ENCODE measurements at regions not wholly inside any gene's neighbourhood (a gene's known extent, or its start where the extent isn't known, plus 50 kb on each side); places are given as distances from the start of the nearest gene placed in this dataset.

GRCh38 chr6:153852481-153852880 is 186.6 kb upstream of the OPRM1 start:
- WGBS (ENCODE audit: extremely low coverage, insufficient read length, low lambda C conversion rate), result no CpG with 5 or more reads among the region's 2 CpGs

More at GRCh38 chr6:153852481-153852880, 186.6 kb upstream of the OPRM1 start:
- H2BK5ac ChIP-seq (ENCODE audit: insufficient read length, low read length), result no peak overlapping the region
- no peak overlapping the region for H2BK120ac ChIP-seq (ENCODE audit: low read depth, low read length, poor library complexity, severe bottlenecking)
- no peak overlapping the region for H3K14ac ChIP-seq (ENCODE audit: insufficient read depth, low read length)
- no peaks in the 10 kb centered on the region for H3K23me2 ChIP-seq (ENCODE audit: insufficient read length, low read depth, low read length, poor library complexity, severe bottlenecking)
- H2AK5ac ChIP-seq (ENCODE audit: insufficient read length, low read length), result no peak overlapping the region
- no peaks in the 10 kb centered on the region for H3K9me3 ChIP-seq (ENCODE audit: control insufficient read depth, low read depth, low read length)
- no peak overlapping the region for H2BK20ac ChIP-seq (ENCODE audit: low read depth, low read length, poor library complexity, severe bottlenecking)
- no peak overlapping the region for H3K4me3 Mint-ChIP-seq
- no peak overlapping the region for H3K4me2 ChIP-seq (ENCODE audit: insufficient read depth, insufficient read length, low read length)
- no peaks in the 10 kb centered on the region for H3K79me2 ChIP-seq (ENCODE audit: insufficient read depth, low read length)
- H4K91ac ChIP-seq (ENCODE audit: insufficient read length, low read depth, low read length), result no peak overlapping the region
- H2BK12ac ChIP-seq (ENCODE audit: insufficient read length, low read depth, low read length), result no peak overlapping the region
- no peak overlapping the region for H4K5ac ChIP-seq (ENCODE audit: insufficient read length, low read depth, low read length)
- H3K9me3 Mint-ChIP-seq, result peaks cover 10 to 18% of the 10 kb centered on the region in 2 experiments
- no peaks in the 10 kb centered on the region for H3K79me1 ChIP-seq (ENCODE audit: insufficient read depth, low read depth, low read length, poor library complexity, severe bottlenecking)
- peaks cover 2 to 8% (median 3%) of the 10 kb centered on the region in 3 experiments; a peak in 4 of 7 replicates for H3K36me3 Mint-ChIP-seq (ENCODE audit: insufficient read depth in 1 of 3, low read depth in 3 of 3)
- no peak overlapping the region for H2BK15ac ChIP-seq (ENCODE audit: low read depth, low read length)
- no peak overlapping the region for H3K18ac ChIP-seq (ENCODE audit: insufficient read length, low read depth, low read length)
- no peak overlapping the region for H3K56ac ChIP-seq (ENCODE audit: insufficient read length, low read depth, low read length)
- no peak for TF ChIP-seq CTCF (conservative IDR thresholded peaks at IDR 0.05)
- no peak overlapping the region for H3T11ph ChIP-seq (ENCODE audit: low read length)
- H4K8ac ChIP-seq (replicated peaks; ENCODE audit: insufficient read length, low read depth, low read length), result no peak overlapping the region
- no peaks in the 10 kb centered on the region for H4K20me1 ChIP-seq (ENCODE audit: control insufficient read depth, insufficient read depth, insufficient read length)
- H3K27me3 ChIP-seq (ENCODE audit: insufficient read depth, low read length), result no peaks in the 10 kb centered on the region
- no peak overlapping the region for H2AFZ ChIP-seq (ENCODE audit: low read length)
- DNase-seq, result no peak
- no peak overlapping the region for H3K27ac Mint-ChIP-seq
- H3K9ac ChIP-seq (ENCODE audit: extremely low read depth, insufficient read length, low read length), result no peak overlapping the region
- no peak overlapping the region for H3K23ac ChIP-seq (ENCODE audit: insufficient read length, low read depth, low read length)
- H3K4ac ChIP-seq (ENCODE audit: low read depth, low read length), result no peak overlapping the region
- H3K27me3 Mint-ChIP-seq (ENCODE audit: low read depth), result no peaks in the 10 kb centered on the region
- H3K4me1 Mint-ChIP-seq, result no peaks in the 10 kb centered on the region
- no peaks in the 10 kb centered on the region for H3K4me1 ChIP-seq (ENCODE audit: insufficient read depth, low read length)
- no peak overlapping the region for H3K27ac ChIP-seq (ENCODE audit: insufficient read length, low read depth, low read length)
